HG02571 (cell line): ENCODE measurements at regions not wholly inside any gene's neighbourhood (a gene's known extent, or its start where the extent isn't known, plus 50 kb on each side); places are given as distances from the start of the nearest gene placed in this dataset.

Experiments
- ATAC-seq: cut with Tn5 transposase; IDR thresholded peaks from one replicate; pipeline ENCODE4 v1.9.1; 2021; ENCODE audit warnings: mild to moderate bottlenecking, moderate library complexity; ENCODE audit not compliant: unreplicated experiment

GRCh38 chr3:137409584-137409983 lies 354.5 kb upstream of the SOX14 start:
- ATAC-seq = no peak

- no peak for ATAC-seq
Measured at GRCh38 chr3:137410028-137410427, 354.1 kb upstream of the SOX14 start.

DNA sequence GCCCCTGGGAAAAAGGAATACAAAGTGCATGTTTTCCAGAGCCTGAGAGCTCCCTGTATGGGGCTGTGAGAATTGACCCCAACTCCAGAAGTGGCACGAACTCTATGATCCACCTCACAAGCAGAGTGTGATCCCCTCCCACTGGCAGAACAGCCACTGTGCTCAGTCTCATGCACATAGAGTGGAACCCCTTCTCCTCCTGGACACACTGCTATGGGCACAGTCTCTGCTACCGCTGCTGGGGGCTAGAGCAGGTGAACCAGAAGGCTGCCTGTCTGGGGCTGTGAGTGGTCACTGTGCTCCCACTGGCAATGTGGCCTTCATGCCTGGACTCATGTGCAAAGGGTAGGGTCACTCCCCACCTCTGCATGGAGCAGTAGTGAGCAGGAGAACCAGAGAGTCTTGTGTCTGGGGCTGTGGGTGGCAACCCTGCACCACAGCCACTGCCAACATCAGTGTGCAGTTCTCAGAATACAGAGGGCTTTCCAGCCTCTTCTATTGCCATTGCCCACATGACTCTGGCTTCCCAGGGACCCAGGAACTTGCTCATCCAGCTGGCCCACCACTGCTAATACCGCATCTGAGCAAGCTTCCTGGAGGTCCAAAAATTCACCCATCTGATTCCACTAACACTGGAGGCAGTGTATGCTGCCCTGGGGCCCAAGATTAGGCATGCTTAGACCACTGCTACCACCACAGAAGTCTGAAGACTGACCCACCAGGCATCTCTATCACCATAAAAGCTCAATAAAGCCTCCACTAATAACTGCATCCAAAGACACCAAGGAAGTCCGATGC lies 343.7 kb upstream of the SOX14 start:
- ATAC-seq = no peak

DNA sequence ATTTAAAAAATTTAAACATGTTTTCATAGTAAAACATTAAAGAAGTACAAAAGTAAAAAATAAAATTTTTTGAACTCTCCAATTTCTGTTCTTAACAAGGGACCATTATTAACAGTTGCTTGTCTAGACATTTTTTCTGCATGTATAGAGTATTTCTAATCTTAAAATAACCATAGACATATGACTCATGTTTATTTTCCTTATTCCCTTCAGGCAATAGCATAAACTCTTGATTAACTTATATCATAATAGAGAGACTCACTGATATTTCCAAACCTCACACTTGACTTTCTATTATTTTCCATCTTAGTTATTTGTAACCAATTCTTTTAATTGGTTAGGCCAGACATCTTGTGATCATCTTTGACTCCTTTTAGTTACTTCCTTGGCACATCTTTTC lies 325.6 kb upstream of the SOX14 start:
- no peak for ATAC-seq

DNA sequence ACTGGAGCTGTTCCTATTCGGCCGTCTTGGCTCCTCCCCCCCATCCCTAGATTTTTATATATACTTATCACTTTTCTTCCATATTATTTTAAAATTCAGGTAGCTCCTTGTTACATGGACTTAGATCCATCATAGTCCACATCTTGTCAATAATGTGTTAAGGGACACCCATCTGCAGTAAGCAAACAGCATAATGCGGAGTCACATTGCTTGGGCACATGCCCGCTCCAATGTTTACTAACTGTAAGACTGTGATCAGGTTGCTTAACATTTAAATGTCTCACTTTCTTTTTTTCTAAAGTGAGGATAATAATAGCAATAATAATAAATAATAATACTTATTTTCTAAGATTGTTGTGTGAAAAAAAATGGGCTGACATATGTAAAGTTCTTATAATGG lies 303.2 kb upstream of the SOX14 start:
- no peak for ATAC-seq

- ATAC-seq = no peak
Measured at GRCh38 chr3:137463131-137463530, 301.0 kb upstream of the SOX14 start.

- no peak for ATAC-seq
Measured at GRCh38 chr3:137464341-137464740, 299.8 kb upstream of the SOX14 start.

DNA sequence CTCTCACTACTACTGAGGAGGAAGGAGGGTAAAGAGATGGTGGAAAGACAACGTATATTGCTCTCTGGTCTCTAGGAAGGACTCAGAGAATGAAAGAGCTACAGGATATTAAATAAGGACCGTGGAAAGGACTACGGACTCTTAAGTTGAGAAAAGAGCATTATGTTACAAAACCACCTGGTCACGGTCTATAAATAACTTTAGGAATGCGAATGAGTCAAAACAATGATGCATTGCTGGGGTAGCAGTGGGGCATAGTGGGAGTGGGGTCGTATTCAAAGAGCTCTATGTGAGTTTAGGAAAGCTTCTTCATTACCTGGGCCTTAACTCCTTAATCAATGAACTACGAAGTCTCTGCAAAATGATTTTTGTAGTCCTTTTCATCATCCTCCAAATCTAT lies 295.7 kb upstream of the SOX14 start:
- ATAC-seq = no peak

GRCh38 chr3:137469263-137469662 lies 294.9 kb upstream of the SOX14 start:
- no peak for ATAC-seq

DNA sequence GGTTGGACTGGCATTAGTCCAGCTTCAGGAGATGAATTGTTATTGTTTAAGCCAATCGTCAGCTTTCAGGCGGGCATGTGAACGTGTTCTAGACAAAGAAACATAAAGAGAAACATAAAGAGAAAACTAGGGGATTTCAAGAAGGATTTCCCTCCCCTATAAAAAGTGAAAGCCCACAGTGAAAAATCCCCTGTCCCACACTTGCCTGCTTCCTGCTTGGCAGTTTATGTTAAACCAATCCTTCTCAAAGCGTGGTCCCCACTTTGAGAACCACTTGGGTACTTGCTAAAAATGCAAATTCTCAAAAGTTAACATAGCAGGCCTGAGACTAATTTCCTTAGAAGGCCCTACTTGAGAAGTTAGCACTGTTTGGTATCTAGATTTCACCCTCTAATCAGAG lies 293.0 kb upstream of the SOX14 start:
- ATAC-seq = no peak

GRCh38 chr3:137471558-137472204 lies 292.4 kb upstream of the SOX14 start:
- ATAC-seq = no peak

DNA sequence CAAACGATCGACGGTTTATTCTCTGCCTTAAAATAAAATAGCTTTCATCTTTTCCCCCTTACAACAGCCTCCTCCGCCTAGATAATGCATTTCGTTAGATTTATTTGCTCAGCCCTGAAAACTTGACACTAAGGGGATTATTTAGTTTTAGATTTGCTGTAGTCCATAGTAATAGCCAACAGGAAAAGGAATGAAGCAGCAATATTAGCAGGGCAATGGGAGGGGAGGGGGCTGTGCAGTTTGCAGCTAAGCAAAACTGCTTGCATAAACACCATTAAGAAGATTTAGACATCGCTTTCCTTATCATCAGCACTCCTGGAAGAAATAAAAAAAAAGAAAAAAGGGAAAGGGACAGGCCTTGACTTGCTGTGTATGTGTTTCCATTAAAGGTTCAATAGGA lies 286.5 kb upstream of the SOX14 start:
- no peak for ATAC-seq

- ATAC-seq = no peak
Measured at GRCh38 chr3:137509354-137510045, 254.6 kb upstream of the SOX14 start.

DNA sequence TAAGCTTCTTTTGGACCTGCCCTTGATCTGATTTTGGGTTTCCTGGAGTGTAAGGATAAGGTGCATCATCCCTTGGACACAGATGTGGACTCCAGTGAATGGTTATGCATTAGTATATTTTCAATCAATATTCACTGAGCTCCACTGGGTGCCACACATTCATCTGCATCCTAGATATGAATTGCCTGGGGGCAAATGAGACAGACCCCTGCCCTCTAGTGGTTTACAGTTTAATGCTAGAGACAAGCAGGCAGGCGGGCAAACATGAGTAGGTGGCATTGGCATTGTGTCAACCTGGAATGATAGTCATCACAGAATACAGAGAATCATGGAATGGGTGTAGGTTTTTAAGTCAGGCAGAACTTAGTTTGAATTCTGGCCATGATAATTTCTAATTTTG lies 252.5 kb upstream of the SOX14 start:
- no peak for ATAC-seq

DNA sequence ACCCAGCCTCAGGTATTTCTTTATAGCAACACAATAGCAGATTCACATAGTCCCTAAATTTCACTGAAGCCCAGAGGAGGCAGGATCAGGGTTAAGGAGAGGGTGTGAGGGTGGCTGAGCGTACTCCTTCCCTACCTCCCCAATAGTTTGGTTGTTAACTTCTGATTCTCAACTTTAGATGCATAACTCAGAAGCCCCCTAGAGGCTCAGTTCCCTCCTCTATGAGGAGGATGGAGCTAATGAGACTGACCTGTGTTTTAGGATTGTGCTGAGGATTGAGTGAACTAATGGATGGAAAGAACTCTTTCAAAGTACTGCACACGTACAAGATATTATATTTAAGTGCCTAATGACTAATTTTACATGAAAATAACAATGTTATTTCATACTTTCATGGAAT lies 249.3 kb upstream of the SOX14 start:
- ATAC-seq = no peak

DNA sequence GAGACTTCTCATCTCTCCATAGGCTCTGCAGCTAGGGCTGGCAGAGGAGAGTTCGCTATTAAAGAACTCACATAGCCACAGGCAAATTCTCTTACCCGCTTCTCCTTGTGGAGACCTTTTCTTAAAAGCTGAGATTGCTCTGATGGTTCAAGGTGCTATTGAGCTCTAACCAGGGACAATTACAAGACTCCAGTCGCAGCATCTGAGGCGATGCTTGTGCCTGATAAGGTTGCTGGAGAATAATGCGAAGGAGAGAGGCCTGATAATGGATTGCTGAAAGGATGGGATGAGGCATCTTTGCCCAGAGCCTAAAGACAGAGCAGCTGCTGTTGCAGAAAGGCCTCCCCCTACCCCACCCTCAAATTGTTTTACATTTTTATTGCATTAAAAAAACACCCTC lies 244.5 kb upstream of the SOX14 start:
- no peak for ATAC-seq

GRCh38 chr3:137524751-137525150 lies 239.4 kb upstream of the SOX14 start:
- ATAC-seq = no peak

DNA sequence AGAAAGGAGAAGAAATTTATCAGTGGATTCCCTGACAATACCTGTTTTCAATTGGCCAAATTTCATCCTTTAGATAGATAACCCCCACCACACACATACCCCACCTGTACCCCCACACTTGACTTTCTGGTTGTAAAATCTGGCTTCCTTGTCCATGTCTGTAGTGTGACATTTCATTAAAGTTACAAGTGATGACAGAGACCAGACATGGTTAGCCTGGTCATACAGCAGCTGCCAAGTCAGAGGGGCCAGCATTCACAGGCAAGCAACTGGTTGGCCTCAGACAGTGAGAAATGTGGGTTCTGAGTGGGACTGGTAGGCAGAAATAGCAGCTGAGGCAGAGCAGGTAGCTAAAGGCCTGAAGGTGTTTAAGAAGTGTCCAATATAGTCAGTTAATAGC lies 238.6 kb upstream of the SOX14 start:
- ATAC-seq = no peak

DNA sequence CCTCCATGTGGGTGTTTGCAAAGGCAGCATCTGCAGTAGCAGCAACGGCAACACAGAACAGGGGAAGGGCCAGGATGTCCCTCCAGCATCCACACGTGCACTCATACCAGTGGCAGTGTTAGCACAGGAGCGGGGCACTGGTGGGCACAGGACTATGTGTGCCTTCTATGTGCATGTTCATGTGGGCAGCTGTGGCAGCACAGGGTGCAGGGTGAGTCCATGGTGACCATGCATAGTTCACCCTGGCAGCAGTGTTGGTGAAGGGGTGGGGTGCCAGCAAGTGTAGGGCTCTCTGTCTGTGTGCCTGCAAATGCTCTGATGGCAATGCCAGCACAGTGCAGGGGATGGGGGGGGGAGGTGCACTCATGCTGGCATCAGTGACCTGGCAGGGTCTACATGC lies 222.1 kb upstream of the SOX14 start:
- no peak for ATAC-seq

- ATAC-seq = no peak
Measured at GRCh38 chr3:137554242-137554641, 209.9 kb upstream of the SOX14 start.

DNA sequence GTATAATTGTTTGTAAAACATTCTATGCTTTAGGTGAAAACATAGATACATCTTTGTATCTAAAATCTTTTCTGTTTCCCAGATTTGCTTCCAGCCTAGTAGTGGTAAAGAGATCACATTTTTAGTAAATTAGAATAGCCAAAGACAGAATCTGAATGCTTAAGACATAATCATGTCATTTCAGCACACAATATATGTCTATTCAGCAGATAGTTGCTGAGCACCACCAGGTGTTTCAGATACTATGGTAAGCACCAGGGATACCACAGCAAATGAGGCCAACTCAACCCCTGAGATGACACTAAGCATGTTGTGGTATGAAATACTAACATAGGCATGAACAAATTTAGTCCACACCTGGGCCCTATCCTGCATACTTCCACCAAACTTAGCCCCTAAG lies 195.2 kb upstream of the SOX14 start:
- ATAC-seq = no peak

DNA sequence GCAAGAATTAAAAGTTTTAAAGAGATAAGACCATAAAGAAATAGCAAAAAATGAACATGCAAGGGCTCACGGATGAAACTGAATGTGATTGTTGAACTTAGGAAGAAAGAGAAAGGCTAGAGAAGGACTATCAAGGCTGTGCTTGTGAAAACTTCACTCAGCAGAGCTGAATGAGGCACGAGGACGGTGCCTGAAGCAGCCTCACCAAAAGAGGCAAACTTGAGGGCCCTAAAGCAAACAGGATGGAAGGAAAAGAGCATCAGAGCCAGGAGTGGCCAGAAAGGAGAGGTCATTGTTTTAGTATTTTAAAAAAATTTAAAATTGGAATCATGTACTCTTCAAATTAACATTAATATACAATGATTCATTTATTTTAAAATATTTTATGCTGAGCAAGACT lies 191.2 kb upstream of the SOX14 start:
- no peak for ATAC-seq
